NCI-H187 treated with DMSO at 0.1 percent for 48 hours (cell line): ENCODE measurements at regions not wholly inside any gene's neighbourhood (a gene's known extent, or its start where the extent isn't known, plus 50 kb on each side); places are given as distances from the start of the nearest gene placed in this dataset.
A peak's percentile ranks its signal among the peaks of the same experiment; 100 is the strongest.
"Not testable (repeated sequence)": the region's sequence is repeated elsewhere in the genome, so short reads cannot be mapped to it uniquely, and the experiment has no call there.

Source experiments
- DNase-seq: peaks from one replicate; lab custom pipeline; 2025; lab: John Stamatoyannopoulos, UW

GRCh38 chr7:115642194-115642593 is 388.4 kb downstream of the TFEC start:
- no peak for DNase-seq

DNA sequence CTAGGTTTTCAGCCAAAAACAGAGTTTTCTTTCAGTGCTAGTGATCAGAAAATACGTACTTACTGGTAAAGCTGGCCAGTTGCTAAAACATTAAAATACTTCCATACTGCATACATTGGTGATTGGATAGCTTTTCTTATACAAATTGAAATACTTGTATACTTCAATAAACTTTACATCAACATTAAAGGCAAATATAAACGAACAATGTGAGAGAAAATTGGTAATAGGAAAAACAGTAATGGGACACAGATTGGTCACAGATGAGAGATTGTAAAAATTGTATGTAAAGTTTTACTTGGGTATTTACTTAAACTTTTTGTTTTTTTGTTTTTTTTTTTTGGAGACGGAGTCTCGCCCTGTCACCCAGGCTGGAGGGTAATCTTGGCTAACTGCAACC is 391.7 kb downstream of the TFEC start:
- DNase-seq: no peak

DNA sequence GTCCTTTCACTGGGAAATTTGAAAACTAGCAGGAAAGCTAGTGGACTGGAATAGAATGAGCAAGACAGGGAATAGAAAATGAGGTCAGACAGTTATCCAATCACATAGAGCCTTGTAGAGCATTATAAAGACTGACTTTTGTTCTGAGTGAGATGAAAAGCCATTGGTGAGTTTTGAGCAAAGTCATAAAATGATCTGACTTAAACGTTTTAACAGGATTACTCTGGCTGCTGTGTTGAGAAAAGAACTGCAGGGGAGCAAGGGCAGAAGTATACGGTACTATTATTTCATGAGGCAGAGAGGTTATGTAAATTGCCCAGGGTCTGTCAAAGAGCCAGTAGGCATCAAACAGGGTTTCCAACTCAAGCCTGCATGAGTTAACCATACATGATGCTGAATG is 393.4 kb downstream of the TFEC start:
- DNase-seq: no peak

DNA sequence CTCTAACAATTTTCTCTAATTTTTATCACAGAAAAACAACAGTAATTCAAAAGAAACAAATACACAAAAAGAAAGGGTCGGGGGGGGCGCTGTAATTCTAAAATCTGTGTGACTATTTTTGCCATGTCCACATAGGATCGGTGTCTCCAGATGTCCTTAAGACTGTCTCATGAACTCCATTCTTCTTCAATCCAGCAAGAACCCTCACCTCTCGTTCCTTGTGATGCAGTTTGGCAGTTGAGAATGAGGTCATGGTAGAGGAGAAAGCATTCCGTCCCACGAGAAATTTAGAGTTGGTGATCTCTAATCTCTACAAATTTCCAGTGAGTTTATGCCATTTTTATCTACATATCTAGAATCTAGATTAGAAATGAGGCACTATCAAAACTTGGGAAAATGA is 394.7 kb downstream of the TFEC start:
- no peak for DNase-seq

- DNase-seq: no peak
These were observed 395.2 kb downstream of the TFEC start for GRCh38 chr7:115635376-115635775.

GRCh38 chr7:115634633-115635032 is 395.9 kb downstream of the TFEC start:
- DNase-seq: no peak

- no peak for DNase-seq
These were observed 397.9 kb downstream of the TFEC start for GRCh38 chr7:115632636-115633035.

- no peak for DNase-seq
These were observed 398.8 kb downstream of the TFEC start for GRCh38 chr7:115631782-115632181.

GRCh38 chr7:115630049-115630448 is 400.5 kb downstream of the TFEC start:
- DNase-seq: no peak

DNA sequence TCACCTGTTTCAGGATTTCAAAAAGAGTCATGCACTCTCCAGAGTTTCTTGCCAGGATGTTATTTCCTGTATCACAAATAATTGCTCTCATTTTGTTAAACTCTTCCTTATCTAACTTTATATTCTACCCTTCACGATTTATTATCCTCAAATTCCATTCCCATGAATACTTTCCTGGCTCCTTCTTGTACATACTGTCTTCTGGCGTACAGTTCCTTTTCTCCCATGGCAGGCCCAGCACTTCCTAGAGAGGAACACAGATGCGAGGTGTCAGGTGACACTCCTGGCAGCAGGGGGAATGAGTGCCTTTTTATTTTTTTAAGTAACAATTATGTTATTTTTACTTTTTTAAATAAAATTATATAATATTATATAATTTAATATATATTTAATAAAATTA is 411.9 kb downstream of the TFEC start:
- DNase-seq: no peak

GRCh38 chr7:115613836-115614235 is 416.7 kb downstream of the TFEC start:
- no peak for DNase-seq

GRCh38 chr7:115603416-115603815 is 427.1 kb downstream of the TFEC start:
- no peak for DNase-seq

- DNase-seq: no peak
These were observed 430.4 kb downstream of the TFEC start for GRCh38 chr7:115600207-115600606.

GRCh38 chr7:115599184-115599583 is 431.4 kb downstream of the TFEC start:
- not testable (repeated sequence) for DNase-seq

DNA sequence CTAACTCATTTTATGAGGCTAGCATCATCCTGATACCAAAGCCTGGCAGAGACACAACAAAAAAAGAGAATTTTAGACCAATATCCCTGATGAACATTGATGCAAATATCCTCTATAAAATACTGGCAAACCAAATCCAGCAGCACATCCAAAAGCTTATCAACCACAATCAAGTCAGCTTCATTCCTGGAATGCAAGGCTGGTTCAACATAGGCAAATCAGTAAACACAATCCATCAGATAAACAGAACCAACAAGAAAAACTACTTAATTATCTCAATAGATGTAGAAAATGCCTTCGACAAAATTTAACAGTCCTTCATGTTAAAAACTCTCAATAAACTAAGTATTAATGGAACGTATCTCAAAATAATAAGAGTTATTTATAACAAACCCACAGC is 433.3 kb downstream of the TFEC start:
- not testable (repeated sequence) for DNase-seq

- no peak for DNase-seq
These were observed 437.5 kb downstream of the TFEC start for GRCh38 chr7:115593111-115593510.

GRCh38 chr7:115585015-115585718 is 445.4 kb downstream of the TFEC start:
- DNase-seq: peak; percentile 20

GRCh38 chr7:115582956-115583355 is 447.6 kb downstream of the TFEC start:
- no peak for DNase-seq

DNA sequence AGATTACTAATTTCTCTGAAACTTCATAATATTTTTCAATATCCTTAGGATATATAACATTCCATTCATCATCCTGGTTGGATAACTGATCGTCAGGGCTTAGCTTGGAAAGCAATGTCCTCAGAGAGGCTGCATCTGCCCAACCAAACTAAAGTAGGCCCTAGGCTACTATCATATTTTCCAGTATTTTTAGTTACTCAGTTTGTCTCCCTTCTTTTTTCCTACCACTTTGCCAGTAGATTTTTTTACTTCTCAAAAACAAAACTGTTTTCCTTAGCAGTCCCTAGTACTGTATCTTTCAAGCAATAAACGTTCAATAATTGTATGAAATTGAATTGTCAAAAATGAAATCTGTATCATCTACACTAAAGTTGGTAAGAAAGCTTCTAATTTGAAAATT is 452.0 kb downstream of the TFEC start:
- no peak for DNase-seq

DNA sequence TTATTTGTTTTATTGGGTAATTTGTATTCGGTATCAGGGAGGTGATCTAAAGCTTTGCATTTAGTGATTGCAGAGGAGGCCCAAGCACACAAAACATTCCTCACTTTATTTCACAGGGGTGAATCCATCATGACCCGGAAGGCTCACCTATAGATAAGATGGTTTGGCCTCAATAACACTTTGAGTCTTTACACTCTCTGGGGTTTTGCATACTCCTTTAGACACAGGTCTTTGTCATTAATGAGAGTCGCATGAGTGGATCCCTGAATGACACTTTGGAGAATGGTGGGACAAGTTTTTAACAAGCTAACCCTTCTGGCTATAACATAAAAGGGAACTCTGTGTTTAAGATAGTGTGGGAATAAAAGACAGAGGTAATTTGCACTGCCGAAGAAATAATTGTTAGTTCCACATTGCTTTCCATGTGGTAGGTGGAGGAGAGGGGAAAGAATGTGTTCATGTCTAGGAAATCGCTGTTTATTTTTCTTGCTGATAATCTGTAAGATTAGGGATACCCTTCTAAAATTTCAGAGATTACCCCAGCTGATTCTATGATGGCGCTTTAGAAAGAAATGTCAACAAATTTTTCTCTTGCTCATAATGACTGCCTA is 455.8 kb downstream of the TFEC start:
- DNase-seq: no peak

DNA sequence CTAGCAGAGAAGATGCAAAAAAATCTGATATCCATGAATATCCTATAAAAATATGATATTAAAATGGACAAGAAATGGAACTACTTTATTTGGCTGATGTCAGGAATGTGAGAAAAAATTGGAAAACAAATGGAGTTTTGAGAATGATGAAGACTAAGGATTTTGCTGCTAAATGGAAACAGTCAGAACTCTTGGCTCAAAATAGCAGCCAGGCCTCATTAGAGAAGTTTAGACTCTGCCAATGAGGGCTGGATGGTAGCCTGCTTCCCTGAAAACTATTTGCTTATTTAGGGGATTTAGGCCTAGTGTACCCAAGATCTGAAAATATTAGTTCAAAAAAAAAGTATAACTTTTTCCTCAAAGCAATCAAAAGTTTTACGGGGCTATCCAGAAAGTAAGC is 458.5 kb downstream of the TFEC start:
- DNase-seq: no peak

DNA sequence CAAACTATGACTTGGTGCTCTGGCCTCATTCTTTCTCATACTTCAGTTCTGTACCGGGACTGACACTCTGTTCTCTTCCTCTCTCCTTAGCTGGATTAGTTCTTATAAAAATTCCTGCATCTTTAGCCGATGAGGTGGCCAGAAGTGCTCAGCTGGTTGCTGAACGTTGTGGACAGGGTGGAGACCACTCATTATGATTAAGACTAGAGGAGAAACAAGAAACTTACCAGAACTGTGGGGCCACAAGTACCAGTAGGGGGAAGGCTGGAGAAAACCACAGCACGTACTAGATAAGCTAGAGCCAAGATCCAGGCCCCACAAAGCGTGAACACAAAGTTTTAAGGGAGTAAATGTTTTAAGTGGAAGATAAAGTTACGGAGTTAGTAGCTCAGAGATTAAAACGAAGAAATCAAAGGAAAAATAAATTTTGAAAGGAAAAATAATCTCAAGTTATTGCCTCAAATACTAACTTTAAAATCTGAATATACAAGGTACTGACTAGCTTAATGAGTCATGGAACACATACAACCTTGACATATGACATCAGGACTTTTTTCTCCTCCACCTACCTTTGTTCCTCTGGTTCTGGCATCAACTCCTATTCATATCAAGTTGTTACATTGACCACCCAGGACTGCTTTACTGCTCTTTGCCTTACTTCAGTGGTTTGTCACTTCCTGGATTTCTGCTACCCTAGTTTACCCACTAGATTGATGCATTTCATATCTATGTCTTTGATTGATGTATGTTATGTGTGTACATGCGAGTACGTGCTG is 469.0 kb downstream of the TFEC start:
- DNase-seq: no peak

DNA sequence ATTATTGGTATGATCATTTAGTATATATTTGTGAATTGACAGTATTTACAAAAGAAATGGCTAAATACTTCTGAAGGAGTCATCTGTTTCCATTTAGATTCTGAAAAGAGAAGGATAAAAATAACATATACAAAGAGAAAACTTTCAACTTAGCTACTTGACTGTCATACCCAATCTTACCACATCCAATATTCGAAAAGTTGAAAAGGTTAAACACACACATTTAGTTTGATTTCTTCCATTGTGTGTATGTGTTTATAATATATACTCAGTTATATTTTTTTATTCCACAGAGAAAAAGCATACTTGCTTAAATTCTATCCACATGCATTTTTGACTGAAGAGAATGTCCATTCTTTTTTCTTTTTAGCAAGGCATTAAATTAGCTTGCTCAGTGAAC is 470.7 kb downstream of the TFEC start:
- no peak for DNase-seq
